ENCODE measurements at regions not wholly inside any gene's neighbourhood (a gene's known extent, or its start where the extent isn't known, plus 50 kb on each side); places are given as distances from the start of the nearest gene placed in this dataset.

DNA sequence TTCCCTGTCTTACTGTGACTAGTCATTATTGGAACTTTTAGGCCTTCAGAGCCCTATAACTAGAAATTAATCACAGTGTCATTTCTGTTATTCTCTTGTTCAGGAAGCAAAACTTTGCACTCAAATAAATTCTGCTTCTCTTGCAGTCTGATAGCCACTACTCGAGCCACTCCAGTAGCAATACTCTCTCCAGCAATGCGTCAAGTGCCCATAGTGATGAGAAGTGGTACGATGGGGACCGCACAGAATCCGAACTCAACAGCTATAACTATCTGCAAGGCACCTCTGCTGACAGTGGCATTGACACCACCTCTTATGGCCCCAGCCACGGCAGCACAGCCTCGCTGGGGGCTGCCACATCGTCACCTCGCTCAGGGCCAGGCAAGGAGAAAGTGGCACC, 223.2 kb upstream of the RGS6 start:
- DNase-seq, result no peak
- Histone ChIP-seq H3K9me3 (no peaks in the 10 kb centered on the region), H3K27me3 (no peaks in the 10 kb centered on the region), H3K4me1 (no peaks in the 10 kb centered on the region), H3K4me3 (no peak overlapping the region), H3K36me3 (no peaks in the 10 kb centered on the region), H3K27ac (no peak overlapping the region)
- in situ Hi-C loops (cut with MboI; ENCODE audit: low sequenced_read_pairs in 4 of 4), result no loop called here
- no peak for ATAC-seq
- intact Hi-C loops (cut with DNase I; ENCODE audit: low total_unique reads), result no loop called here
- no peak for TF ChIP-seq POLR2A (IDR thresholded peaks at IDR 0.05)
- TF ChIP-seq, protein P1, sequence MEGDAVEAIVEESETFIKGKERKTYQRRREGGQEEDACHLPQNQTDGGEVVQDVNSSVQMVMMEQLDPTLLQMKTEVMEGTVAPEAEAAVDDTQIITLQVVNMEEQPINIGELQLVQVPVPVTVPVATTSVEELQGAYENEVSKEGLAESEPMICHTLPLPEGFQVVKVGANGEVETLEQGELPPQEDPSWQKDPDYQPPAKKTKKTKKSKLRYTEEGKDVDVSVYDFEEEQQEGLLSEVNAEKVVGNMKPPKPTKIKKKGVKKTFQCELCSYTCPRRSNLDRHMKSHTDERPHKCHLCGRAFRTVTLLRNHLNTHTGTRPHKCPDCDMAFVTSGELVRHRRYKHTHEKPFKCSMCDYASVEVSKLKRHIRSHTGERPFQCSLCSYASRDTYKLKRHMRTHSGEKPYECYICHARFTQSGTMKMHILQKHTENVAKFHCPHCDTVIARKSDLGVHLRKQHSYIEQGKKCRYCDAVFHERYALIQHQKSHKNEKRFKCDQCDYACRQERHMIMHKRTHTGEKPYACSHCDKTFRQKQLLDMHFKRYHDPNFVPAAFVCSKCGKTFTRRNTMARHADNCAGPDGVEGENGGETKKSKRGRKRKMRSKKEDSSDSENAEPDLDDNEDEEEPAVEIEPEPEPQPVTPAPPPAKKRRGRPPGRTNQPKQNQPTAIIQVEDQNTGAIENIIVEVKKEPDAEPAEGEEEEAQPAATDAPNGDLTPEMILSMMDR (IDR thresholded peaks at IDR 0.05 in 4 of 5, conservative IDR thresholded peaks at IDR 0.05 in 1 of 5), result no peak

DNA sequence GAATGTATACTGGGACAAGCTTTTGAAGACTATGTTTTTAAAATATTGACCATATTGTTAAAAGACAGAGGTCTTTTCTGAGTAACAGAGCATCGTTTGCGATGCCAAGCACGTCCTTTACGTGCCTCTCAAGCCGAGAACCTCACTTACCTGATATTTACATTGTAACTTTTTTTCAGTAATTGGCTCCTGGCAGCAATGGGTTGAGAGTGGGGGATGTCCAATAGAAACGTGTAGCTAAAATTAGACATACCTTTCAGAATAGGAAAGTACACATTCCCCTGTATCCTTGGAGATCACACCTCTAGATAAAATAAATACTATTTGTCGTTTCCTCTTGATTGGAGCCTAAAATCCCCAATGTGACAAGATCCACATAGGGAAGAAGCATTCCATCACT, 222.2 kb upstream of the RGS6 start:
- DNase-seq (no peak), ATAC-seq (no peak)
- Histone ChIP-seq H3K27me3 (no peaks in the 10 kb centered on the region), H3K9me3 (no peaks in the 10 kb centered on the region), H3K36me3 (no peaks in the 10 kb centered on the region), H3K27ac (no peak overlapping the region), H3K4me1 (no peaks in the 10 kb centered on the region), H3K4me3 (no peak overlapping the region)
- intact Hi-C loops (cut with DNase I; ENCODE audit: low total_unique reads) (no loop called here), in situ Hi-C loops (cut with MboI; ENCODE audit: low sequenced_read_pairs in 4 of 4) (no loop called here)
- TF ChIP-seq, protein P1 (IDR thresholded peaks at IDR 0.05 in 4 of 5, conservative IDR thresholded peaks at IDR 0.05 in 1 of 5), result no peak
- no peak for TF ChIP-seq POLR2A (IDR thresholded peaks at IDR 0.05)

DNA sequence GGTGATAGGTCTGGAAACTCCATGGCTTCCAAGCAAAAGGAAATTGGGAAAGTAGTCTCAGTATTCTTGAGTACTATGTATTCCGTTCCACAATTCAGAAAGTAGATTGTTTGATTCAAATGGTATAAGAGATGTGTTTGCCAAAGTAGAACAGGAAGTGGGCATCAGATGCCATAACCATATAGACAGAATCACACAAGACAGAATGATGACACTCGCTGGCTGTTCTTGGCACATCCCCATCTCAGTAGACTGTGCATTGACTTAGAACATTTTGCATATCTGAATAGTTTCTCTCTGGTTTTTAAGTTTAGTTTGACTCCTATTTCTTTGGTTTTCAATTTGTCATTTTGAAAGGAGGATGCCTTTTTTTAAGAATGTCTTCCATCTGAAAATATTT, 221.1 kb upstream of the RGS6 start:
- Histone ChIP-seq H3K36me3 (no peaks in the 10 kb centered on the region), H3K9me3 (no peaks in the 10 kb centered on the region), H3K27me3 (no peaks in the 10 kb centered on the region), H3K4me3 (no peak overlapping the region), H3K4me1 (no peaks in the 10 kb centered on the region), H3K27ac (no peak overlapping the region)
- in situ Hi-C loops (cut with MboI; ENCODE audit: low sequenced_read_pairs in 4 of 4) (no loop called here), intact Hi-C loops (cut with DNase I; ENCODE audit: low total_unique reads) (no loop called here)
- ATAC-seq (no peak), DNase-seq (no peak)
- TF ChIP-seq, protein P1 (IDR thresholded peaks at IDR 0.05 in 4 of 5, conservative IDR thresholded peaks at IDR 0.05 in 1 of 5), result no peak
- no peak for TF ChIP-seq POLR2A (IDR thresholded peaks at IDR 0.05)

DNA sequence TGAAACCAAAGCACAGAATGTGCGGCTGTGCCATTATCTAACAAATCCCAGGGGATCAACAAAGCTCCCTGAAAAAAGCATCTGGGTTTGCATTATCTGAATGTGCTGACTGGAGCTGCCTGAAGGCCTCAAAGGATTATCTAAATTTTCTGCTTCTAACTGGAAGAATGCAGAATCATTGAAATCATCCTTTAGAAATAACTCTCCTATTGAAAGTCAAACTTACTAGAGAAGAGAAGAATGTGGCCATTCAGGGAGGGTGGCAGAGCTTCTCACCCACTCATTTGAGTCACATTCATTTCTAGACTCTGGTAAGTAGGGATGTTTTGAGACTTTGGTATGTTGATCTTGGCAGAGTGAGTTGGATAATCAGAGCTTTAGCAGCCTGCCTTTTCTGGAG, 220.6 kb upstream of the RGS6 start:
- H3K27me3 ChIP-seq, result no peaks in the 10 kb centered on the region
- ATAC-seq (no peak), DNase-seq (no peak)
- no peak overlapping the region for H3K4me3 ChIP-seq
- intact Hi-C loops (cut with DNase I; ENCODE audit: low total_unique reads) (no loop called here), in situ Hi-C loops (cut with MboI; ENCODE audit: low sequenced_read_pairs in 4 of 4) (no loop called here)
- H3K4me1 ChIP-seq, result no peaks in the 10 kb centered on the region
- no peaks in the 10 kb centered on the region for H3K9me3 ChIP-seq
- no peak overlapping the region for H3K27ac ChIP-seq
- H3K36me3 ChIP-seq, result no peaks in the 10 kb centered on the region
- no peak for TF ChIP-seq POLR2A (IDR thresholded peaks at IDR 0.05)
- TF ChIP-seq, protein P1 (IDR thresholded peaks at IDR 0.05 in 4 of 5, conservative IDR thresholded peaks at IDR 0.05 in 1 of 5), result no peak

DNA sequence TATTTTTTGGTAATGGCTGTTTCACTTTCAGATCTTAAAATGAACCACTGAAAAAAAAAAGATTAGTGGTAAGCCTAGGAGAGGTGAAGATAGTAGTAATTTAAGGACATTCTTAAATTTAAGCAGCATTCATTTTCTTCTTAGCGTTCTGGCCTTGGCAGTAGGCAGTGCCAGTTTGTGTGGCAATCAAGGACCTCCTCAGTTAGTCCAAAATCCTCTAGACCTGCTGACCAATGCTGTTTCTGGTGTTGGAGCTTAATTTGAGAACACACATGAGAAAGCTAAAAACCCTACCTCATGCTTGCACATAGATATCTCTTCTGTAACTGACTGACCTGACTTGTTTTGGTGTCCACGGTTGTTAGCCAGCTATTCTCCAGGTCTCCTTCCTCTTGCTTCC, 219.8 kb upstream of the RGS6 start:
- Histone ChIP-seq H3K36me3 (no peaks in the 10 kb centered on the region), H3K27ac (no peak overlapping the region), H3K9me3 (no peaks in the 10 kb centered on the region), H3K27me3 (no peaks in the 10 kb centered on the region), H3K4me3 (no peak overlapping the region), H3K4me1 (no peaks in the 10 kb centered on the region)
- in situ Hi-C loops (cut with MboI; ENCODE audit: low sequenced_read_pairs in 4 of 4) (no loop called here), intact Hi-C loops (cut with DNase I; ENCODE audit: low total_unique reads) (no loop called here)
- ATAC-seq (no peak), DNase-seq (no peak)
- TF ChIP-seq, protein P1 (IDR thresholded peaks at IDR 0.05 in 4 of 5, conservative IDR thresholded peaks at IDR 0.05 in 1 of 5), result no peak
- TF ChIP-seq POLR2A (IDR thresholded peaks at IDR 0.05), result no peak

Measured in gastrocnemius medialis (tissue), 4 donors.